ENCODE measurements at regions not wholly inside any gene's neighbourhood (a gene's known extent, or its start where the extent isn't known, plus 50 kb on each side); places are given as distances from the start of the nearest gene placed in this dataset.

GRCh38 chr4:166239354-166239753, 366.3 kb downstream of the TLL1 start:
- Histone ChIP-seq H3K79me2 (ENCODE audit: control insufficient read depth, insufficient read depth, low read length) (no peaks in the 10 kb centered on the region), H3K9me3 (replicated peaks; ENCODE audit: control insufficient read depth, insufficient read depth, low read depth, low read length) (no peaks in the 10 kb centered on the region), H3K4me3 (no peak overlapping the region), H3K36me3 (ENCODE audit: control insufficient read depth, insufficient read depth, low read length) (no peaks in the 10 kb centered on the region), H3K9ac (ENCODE audit: insufficient read depth in 1 of 2, low read depth in 2 of 2, low read length in 2 of 2) (no peak overlapping the region), H3K27me3 (ENCODE audit: control insufficient read depth in 2 of 2, insufficient read depth in 2 of 2, low read length in 2 of 2) (no peaks in the 10 kb centered on the region), H3K27ac (ENCODE audit: extremely low read depth, low read depth, low read length) (no peak overlapping the region), H2AFZ (ENCODE audit: low read depth, low read length) (no peak overlapping the region), H3K4me1 (replicated peaks in 1 of 2; ENCODE audit: control insufficient read depth in 2 of 2, insufficient read depth in 2 of 2, low read length in 2 of 2) (no peaks in the 10 kb centered on the region), H4K20me1 (replicated peaks; ENCODE audit: control insufficient read depth, insufficient read depth, low read length) (no peaks in the 10 kb centered on the region), H3K4me2 (ENCODE audit: insufficient read depth, low read length) (no peak overlapping the region), H3K9me1 (ENCODE audit: control insufficient read depth, insufficient read depth, low read length) (no peaks in the 10 kb centered on the region)
- FAIRE-seq, result no peak
- in situ Hi-C loops (cut with MboI), result no loop called here
- intact Hi-C loops (cut with micrococcal nuclease), result no loop called here
- no peak for ATAC-seq
- CTCF ChIA-PET (ENCODE audit: low intra/inter-chr PET ratio), result no interaction called here
- TF ChIP-seq ZNF316 (IDR thresholded peaks at IDR 0.05) (peak; percentile 50; the same call in 1 of the 2 replicates), ZNF253 (CRISPR knock-in tag; conservative IDR thresholded peaks at IDR 0.05) (no peak)
- no TSS peak for BruUV-seq (replicated peaks)
- POLR2A ChIA-PET, result no interaction called here
- no peak for DNase-seq (ENCODE audit: extremely low read depth in 1 of 4, low spot score in 3 of 4)
- 0% methylated on average over 4 of the region's 4 CpGs for WGBS (ENCODE audit: insufficient coverage, low coverage, missing lambda C conversion rate)

GRCh38 chr4:166252487-166253402, 379.7 kb downstream of the TLL1 start:
- BruUV-seq (replicated peaks), result no TSS peak
- Histone ChIP-seq H4K20me1 (replicated peaks; ENCODE audit: control insufficient read depth, insufficient read depth, low read length) (no peaks in the 10 kb centered on the region), H3K27ac (ENCODE audit: extremely low read depth, low read depth, low read length) (no peak overlapping the region), H3K4me1 (replicated peaks in 1 of 2; ENCODE audit: control insufficient read depth in 2 of 2, insufficient read depth in 2 of 2, low read length in 2 of 2) (no peaks in the 10 kb centered on the region), H3K4me2 (ENCODE audit: insufficient read depth, low read length) (no peak overlapping the region), H3K79me2 (ENCODE audit: control insufficient read depth, insufficient read depth, low read length) (no peaks in the 10 kb centered on the region), H3K9me1 (ENCODE audit: control insufficient read depth, insufficient read depth, low read length) (no peaks in the 10 kb centered on the region), H3K4me3 (no peak overlapping the region), H3K36me3 (ENCODE audit: control insufficient read depth, insufficient read depth, low read length) (no peaks in the 10 kb centered on the region), H3K9me3 (replicated peaks; ENCODE audit: control insufficient read depth, insufficient read depth, low read depth, low read length) (no peaks in the 10 kb centered on the region), H3K27me3 (ENCODE audit: control insufficient read depth in 2 of 2, insufficient read depth in 2 of 2, low read length in 2 of 2) (no peaks in the 10 kb centered on the region), H3K9ac (ENCODE audit: insufficient read depth in 1 of 2, low read depth in 2 of 2, low read length in 2 of 2) (no peak overlapping the region), H2AFZ (ENCODE audit: low read depth, low read length) (no peak overlapping the region)
- in situ Hi-C loops (cut with MboI) (no loop called here), intact Hi-C loops (cut with micrococcal nuclease) (no loop called here)
- POLR2A ChIA-PET, result no interaction called here
- DNase-seq (ENCODE audit: extremely low read depth in 1 of 4, low spot score in 3 of 4) (peak in 2 of 4 experiments; percentile 5 to 7), FAIRE-seq (no peak), ATAC-seq (no peak)
- CTCF ChIA-PET (ENCODE audit: low intra/inter-chr PET ratio), result no interaction called here
- peak; percentile 37; the same call in 1 of the 2 replicates for TF ChIP-seq MAFG (tag; conservative IDR thresholded peaks at IDR 0.05)
- peak; percentile 73 for TF ChIP-seq ZNF316 (IDR thresholded peaks at IDR 0.05)
- peak; percentile 54; the same call in 1 of the 2 replicates for TF ChIP-seq MAFF (IDR thresholded peaks at IDR 0.05; ENCODE audit: low read length)
- TF ChIP-seq MAFK (IDR thresholded peaks at IDR 0.05; ENCODE audit: low read length), result peak; percentile 50; the same call in 1 of the 2 replicates
- no peak for TF ChIP-seq ZMIZ1 (IDR thresholded peaks at IDR 0.05; ENCODE audit: low read depth in 2 of 2, low read length in 2 of 2)
- 2% methylated on average over 4 of the region's 4 CpGs for WGBS (ENCODE audit: insufficient coverage, low coverage, missing lambda C conversion rate)
